Mononuclear cell (primary cell): ENCODE measurements at regions not wholly inside any gene's neighbourhood (a gene's known extent, or its start where the extent isn't known, plus 50 kb on each side); places are given as distances from the start of the nearest gene placed in this dataset.

ENCODE experiments used
- H3K27me3 ChIP-seq: 2 replicates; pipeline ENCODE4 v1.6.0; 2011; ENCODE audit warnings: low read length, control low read depth; ENCODE audit not compliant: insufficient read depth
- H3K4me1 ChIP-seq: 2 replicates; pipeline ENCODE4 v1.5.1; 2011; ENCODE audit warnings: mild to moderate bottlenecking, low read length, control low read depth; ENCODE audit not compliant: insufficient read depth
- H3K4me3 ChIP-seq: 2 replicates; pipeline ENCODE4 v1.5.1; 2011; ENCODE audit warnings: mild to moderate bottlenecking, low read length, moderate library complexity
- H3K9me3 ChIP-seq: 2 replicates; pipeline ENCODE4 v1.5.1; 2011; ENCODE audit warnings: low read depth, mild to moderate bottlenecking, control low read depth, low read length

DNA sequence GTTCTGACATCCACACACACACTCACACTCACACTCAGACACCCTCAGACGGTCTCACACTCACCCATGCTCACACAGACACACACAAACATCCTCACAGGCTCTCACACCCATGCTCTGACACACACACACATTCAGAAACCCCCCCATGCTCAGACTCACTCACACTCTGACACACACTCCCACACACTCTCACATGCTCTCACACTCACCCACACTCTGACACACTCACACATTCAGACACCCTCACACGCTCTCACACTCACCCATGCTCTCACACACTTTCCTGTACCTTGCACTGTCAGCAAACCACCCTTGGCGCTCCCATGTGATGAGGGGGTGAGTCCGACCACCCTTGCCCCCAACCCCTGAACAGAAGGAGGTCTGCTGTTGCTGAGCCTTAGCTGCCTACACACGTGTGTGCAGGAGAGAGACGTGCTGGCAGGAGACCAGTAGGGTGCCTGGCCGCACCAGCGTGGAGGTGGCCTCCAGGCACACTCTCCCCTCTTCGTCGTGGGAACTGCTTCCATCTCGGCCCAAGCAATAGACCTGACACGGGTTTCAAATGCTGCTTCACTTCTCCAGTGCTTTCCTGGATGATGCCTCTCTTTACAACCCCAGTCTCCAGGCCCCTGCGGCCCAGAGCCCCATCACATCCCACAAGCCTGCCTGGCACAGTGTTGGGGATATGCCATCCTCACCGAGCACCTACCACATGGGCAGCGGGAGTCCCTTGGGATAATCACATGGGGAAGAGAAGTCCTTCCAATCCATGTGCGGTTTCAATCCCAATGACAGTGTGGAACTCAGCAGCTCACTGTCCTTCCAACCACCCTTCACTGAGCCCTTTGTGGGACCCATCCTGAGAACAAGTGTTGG, 267.8 kb upstream of the FOXF1 start:
- Histone ChIP-seq H3K27me3 (peaks cover 15% of the 10 kb centered on the region), H3K4me1 (no peaks in the 10 kb centered on the region), H3K4me3 (no peak overlapping the region), H3K9me3 (no peaks in the 10 kb centered on the region)

DNA sequence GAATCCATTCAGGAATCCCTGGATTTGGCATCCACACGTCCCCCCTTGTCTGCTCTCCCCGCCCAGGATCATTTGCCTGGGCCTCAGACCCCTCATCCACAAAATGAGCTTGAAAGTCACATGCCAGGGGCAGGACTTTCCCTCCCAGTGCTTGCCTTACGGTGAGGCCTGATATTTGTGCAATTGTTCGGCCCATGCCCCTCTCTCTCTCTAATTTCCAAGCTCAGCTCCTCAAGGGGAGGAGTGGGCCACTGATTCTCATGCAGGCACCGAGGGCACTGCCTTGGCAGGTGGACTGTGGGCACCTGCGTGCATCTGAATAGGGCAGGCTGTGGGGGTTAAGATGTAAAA, 267.2 kb upstream of the FOXF1 start:
- peaks cover 15% of the 10 kb centered on the region for H3K27me3 ChIP-seq
- H3K9me3 ChIP-seq = no peaks in the 10 kb centered on the region
- H3K4me1 ChIP-seq = no peaks in the 10 kb centered on the region
- no peak overlapping the region for H3K4me3 ChIP-seq

DNA sequence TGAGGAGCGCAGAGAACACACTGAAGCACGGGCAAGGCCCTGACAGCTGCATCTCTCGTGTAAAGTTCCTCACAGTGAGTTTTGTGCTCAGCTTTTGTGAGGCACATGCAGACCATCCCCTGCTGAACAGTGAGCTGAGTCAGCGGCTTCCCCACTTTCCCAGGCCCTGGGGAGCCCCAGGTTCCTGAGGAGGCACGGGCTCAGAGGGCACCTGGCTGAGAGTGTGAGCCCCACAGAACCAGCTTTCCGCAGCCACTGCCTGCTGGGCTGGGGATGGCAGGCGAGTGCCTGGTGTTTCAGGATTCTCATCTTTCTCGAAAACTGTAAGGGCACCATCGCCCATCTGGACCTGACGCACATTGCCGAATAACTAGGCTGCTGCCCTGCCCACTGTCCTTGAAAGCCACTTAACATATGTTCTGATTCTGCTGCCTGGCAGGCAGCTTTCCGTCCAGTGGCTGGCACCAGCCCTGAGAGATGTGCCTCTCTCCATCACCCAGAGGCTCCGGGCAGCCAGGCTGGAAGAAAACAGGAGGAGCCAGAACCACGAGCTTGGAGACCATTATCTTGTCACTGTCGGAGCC, 266.7 kb upstream of the FOXF1 start:
- Histone ChIP-seq H3K27me3 (peaks cover 15% of the 10 kb centered on the region), H3K4me3 (no peak overlapping the region), H3K9me3 (no peaks in the 10 kb centered on the region), H3K4me1 (no peaks in the 10 kb centered on the region)

DNA sequence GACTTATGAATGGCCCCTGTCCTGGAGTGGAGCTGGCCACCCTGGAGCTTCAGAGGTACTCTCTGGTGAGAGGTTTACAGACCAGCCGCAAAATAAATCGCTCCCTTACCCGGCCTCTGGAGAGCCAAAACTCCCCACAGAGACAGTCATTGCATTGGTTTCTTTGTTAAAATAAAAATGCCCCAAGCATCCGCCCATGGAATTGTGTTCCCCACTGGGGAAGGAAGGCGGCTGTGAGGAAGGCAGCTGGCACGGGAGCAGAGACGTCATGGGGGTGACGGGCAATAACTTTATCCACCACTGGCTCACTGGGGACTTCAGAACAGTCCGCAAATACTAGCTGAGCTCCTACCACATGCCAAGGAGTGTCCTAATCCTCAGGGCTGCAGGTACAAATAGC, 266.2 kb upstream of the FOXF1 start:
- no peak overlapping the region for H3K4me3 ChIP-seq
- H3K27me3 ChIP-seq = peaks cover 15% of the 10 kb centered on the region
- H3K4me1 ChIP-seq = no peaks in the 10 kb centered on the region
- no peaks in the 10 kb centered on the region for H3K9me3 ChIP-seq

DNA sequence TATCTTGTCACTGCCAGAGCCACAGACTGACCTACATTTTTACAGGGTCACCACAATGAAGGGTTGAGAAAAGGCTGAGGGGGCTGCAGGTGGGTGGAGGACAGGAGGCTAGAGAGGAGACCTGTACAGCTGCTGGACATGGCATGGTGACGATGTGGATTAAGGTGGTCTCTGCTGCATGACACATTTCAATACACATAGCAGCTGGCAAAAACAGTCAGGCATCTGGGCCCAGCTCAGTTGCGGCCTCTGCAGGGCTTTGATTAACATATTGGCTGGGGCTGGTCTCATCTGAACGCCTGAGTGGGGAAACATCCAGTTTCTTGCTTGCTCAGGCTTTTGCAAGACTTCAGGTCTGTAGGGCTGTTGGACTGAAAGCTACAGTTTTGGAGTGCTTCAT, 265.4 kb upstream of the FOXF1 start:
- Histone ChIP-seq H3K4me1 (no peaks in the 10 kb centered on the region), H3K4me3 (no peak overlapping the region), H3K27me3 (peaks cover 11% of the 10 kb centered on the region), H3K9me3 (no peaks in the 10 kb centered on the region)

DNA sequence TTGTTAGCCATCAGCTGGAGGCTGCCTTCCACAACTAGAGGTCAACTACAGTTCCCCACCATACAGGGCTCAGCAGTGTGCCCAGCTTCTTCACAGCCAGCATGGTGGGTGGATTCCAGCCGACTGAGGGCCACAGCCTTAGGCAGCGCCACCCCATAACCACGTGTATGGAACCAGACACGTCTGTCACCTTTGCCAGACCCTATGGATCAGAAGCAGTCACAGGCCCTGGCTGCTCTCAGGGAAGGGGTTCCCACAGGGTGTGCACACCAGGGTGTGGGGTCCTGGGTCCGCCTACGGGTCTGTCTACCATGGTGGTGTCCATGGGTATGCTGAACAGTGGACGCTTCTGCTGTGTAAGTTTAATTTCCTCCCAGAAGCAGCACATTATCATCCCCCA, 265.0 kb upstream of the FOXF1 start:
- Histone ChIP-seq H3K4me3 (no peak overlapping the region), H3K9me3 (no peaks in the 10 kb centered on the region), H3K27me3 (peaks cover 11% of the 10 kb centered on the region), H3K4me1 (no peaks in the 10 kb centered on the region)

DNA sequence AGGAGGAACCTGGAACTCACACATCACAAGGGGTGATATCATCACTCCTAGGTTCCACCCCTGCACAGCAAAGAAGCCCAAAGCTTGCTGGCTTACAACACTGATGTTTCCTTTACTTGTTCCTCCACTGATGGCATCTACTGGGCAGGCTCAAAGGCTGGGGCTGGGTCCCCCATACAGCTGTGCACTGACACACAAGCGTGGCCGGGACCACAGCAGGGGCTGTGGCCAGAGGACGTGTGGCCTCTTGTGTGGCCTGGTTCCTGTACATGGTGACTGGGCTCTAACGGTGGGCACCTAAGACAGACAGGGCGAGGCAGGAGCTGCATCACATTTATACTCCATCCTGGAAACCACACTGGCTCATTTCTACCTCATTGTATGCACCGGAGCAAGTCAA, 264.4 kb upstream of the FOXF1 start:
- H3K9me3 ChIP-seq = no peaks in the 10 kb centered on the region
- no peak overlapping the region for H3K4me3 ChIP-seq
- H3K27me3 ChIP-seq = peaks cover 5% of the 10 kb centered on the region
- no peaks in the 10 kb centered on the region for H3K4me1 ChIP-seq

DNA sequence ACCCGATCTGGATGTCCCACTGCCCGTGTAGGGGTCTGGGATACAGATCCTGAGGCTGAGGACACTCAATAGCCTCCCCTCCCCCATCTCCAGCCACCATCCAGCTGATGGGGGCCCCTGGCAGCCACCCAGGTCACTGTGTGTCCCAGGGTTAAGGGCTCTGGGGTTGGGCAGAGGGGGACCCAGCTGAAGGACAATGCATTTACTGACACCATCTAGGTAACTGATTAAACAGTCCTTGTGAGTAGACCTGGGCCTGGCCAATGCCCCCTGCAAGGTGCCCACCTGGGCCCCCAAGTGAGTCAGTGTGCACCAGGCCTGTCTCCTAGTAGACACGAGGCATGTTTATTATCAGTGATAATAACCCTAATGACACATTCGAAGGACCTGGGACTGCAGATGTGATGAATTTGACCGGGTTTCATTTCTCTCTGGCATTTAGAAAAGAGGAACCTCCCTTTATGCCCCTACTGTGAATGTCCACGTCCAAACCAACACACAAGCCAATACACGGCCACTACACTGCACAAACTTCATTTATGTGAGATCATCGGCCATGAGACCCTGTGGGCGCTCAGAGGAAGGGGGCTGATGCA, 261.9 kb upstream of the FOXF1 start:
- Histone ChIP-seq H3K9me3 (no peaks in the 10 kb centered on the region), H3K4me1 (no peaks in the 10 kb centered on the region), H3K27me3 (no peaks in the 10 kb centered on the region), H3K4me3 (no peak overlapping the region)

DNA sequence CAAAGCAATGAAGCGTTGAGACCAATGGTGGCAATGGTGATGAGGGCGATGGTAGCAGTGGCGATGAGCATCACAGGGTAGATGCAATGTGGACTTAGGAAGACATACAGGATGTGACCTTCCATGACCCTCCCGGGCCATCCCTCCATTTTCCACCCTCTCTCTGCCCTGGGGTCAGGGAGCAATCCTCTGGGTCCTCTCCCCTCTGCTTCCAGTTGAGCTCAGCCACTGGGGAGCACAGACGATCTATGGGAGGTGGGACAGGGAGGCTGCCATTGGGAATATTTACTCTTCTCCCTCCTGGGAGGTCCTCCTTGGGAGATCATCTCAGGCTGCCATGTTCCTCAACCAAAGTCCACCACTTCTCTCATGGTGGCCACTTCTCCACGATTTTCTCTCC, 260.7 kb upstream of the FOXF1 start:
- no peaks in the 10 kb centered on the region for H3K9me3 ChIP-seq
- no peaks in the 10 kb centered on the region for H3K27me3 ChIP-seq
- H3K4me3 ChIP-seq = no peak overlapping the region
- H3K4me1 ChIP-seq = no peaks in the 10 kb centered on the region

DNA sequence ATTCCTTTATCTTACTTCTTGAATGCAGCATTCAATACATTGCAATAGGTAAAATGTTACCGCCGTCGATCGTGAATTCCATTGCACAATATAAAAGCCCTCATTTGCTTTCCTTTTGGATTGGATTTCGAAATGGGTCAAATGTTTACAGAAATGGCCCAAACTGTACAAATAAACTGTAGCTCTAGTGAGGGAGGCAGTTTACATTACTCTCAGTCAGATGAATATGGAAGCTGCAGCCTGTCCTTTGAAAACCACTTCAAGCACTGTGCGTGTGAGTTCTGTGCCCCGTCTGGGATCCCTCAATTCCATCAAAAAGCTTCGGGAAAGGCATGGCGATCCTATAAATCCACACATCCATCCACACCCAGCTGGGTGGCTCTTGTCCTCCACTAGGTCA, 258.6 kb upstream of the FOXF1 start:
- H3K4me3 ChIP-seq = no peak overlapping the region
- peaks cover 5% of the 10 kb centered on the region for H3K9me3 ChIP-seq

DNA sequence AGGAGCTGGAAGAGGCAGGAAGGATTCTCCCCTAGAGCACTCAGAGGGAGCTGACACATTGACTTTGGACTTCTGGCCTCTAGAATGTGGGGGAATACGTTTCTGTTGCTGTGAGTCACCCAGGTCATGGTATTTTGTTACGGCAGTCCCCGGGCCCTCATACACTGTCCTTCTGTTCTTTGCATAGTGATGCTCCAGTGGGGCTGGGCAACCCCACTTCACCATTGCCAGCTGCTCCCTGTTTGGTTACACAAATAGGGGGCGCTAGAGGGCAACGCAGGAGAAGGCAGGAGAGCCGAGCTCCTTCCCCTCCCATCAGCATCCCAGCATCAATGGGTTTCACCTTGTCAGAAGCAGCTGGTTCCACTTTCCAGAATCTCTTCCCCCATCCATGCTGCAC, 257.7 kb upstream of the FOXF1 start:
- peaks cover 5% of the 10 kb centered on the region for H3K9me3 ChIP-seq

More for the DNA sequence above, 258.6 kb upstream of the FOXF1 start:
- Histone ChIP-seq H3K4me1 (no peaks in the 10 kb centered on the region), H3K27me3 (no peaks in the 10 kb centered on the region)

DNA sequence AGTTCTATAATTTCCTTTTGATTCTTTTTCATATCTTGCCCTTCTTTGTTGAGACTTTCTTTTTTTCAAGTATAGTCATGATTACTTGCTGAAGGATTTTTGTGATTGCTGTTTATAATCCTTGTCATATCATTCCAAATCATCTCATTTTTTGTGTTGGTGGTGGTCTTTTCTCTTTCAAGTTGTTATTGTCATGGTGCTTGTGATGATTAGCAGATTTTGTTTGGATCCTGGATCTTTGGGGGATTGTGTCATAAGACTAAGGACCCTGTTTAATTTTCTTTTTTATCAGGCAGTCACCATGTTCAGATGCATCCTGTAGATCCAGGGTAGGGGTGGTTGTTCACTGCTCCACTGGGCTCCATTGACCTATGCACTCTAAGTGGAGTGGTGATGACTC, 254.4 kb upstream of the FOXF1 start:
- no peak overlapping the region for H3K4me3 ChIP-seq
- H3K9me3 ChIP-seq = peaks cover 5% of the 10 kb centered on the region
- no peaks in the 10 kb centered on the region for H3K4me1 ChIP-seq
- H3K27me3 ChIP-seq = no peaks in the 10 kb centered on the region

More for the DNA sequence above, 257.7 kb upstream of the FOXF1 start:
- Histone ChIP-seq H3K27me3 (no peaks in the 10 kb centered on the region), H3K4me3 (no peak overlapping the region), H3K4me1 (no peaks in the 10 kb centered on the region)

DNA sequence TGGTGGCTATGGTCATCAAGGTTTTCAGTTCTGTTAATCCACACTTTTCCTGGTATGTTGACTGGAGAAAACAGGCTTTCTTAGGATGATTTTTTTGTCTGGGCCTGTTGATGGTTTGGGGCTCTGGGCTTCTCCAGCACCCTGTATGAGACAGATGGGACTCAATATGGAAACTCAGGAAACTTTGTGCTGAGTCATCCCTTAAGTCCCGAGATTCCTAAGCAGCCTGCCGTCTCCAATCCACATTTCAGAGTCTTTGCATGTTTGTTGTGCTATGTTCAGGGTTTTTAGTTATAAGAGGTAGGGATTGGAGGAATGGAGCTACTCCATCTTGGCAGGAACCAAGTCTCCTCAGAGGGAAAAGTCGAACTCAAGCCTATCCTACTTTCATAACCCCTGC, 253.3 kb upstream of the FOXF1 start:
- Histone ChIP-seq H3K27me3 (no peaks in the 10 kb centered on the region), H3K9me3 (peaks cover 5% of the 10 kb centered on the region), H3K4me1 (no peaks in the 10 kb centered on the region), H3K4me3 (no peak overlapping the region)

DNA sequence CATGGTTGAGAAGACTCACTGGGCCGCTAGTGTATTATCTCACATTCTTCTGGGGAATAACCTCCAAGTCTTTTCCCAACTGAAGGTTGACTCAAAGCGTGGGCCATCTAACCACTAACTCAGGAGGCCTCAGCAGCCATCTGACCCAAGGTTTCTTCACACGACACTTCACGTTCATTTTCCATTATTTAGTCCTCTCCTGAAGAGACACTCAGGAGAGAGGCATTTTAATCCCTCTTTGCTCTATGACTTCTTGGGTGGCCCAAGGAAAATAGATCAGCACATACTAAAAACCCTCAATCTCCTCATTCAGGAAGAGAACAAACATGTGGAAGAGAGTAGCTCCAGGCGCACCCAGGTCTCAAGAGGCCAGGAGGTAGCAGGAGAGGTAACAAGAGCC, 252.8 kb upstream of the FOXF1 start:
- Histone ChIP-seq H3K27me3 (no peaks in the 10 kb centered on the region), H3K4me3 (no peak overlapping the region), H3K4me1 (no peaks in the 10 kb centered on the region), H3K9me3 (peaks cover 5% of the 10 kb centered on the region)

DNA sequence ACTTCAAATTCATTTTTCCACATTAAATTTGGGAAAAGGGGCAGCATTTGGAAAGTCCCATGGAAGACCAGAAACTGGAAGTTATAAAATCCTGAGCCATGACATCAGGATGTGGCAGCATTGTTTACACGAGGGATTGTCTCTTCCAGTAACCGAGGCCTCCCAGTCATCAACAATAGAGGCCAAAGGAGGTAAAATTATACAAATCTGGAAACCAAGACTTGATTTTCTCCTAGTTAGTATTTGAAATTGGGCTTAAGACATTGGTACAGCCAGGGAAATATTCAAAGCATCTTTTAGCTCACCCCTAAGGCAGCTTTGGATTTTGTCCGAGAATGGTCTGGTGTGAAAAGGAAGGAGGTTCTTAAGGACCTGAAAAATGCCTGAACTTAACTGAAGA, 251.6 kb upstream of the FOXF1 start:
- Histone ChIP-seq H3K4me1 (no peaks in the 10 kb centered on the region), H3K4me3 (no peak overlapping the region), H3K27me3 (no peaks in the 10 kb centered on the region), H3K9me3 (peaks cover 5% of the 10 kb centered on the region)

DNA sequence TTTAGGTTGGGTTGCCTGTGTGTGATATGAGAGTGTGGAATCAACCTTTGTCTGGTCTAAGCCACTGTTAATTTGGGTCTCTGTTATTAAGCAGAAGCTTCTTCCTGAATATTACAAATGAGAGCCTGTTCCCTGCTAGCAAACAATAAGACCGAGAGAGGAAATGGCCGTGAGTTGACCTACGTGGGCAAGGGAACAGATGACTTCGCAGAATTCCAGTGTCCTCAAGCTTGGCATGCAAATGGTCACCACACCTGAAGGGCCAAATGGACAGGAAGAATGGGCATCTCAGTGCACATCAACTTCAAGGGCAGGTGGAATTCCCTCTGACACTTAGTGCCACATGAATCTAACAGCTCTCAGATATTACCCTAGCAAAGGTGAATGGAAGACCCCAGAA, 250.8 kb upstream of the FOXF1 start:
- Histone ChIP-seq H3K4me1 (no peaks in the 10 kb centered on the region), H3K27me3 (no peaks in the 10 kb centered on the region), H3K4me3 (no peak overlapping the region), H3K9me3 (peaks cover 5% of the 10 kb centered on the region)
